ENCODE measurements at regions not wholly inside any gene's neighbourhood (a gene's known extent, or its start where the extent isn't known, plus 50 kb on each side); places are given as distances from the start of the nearest gene placed in this dataset.

DNA sequence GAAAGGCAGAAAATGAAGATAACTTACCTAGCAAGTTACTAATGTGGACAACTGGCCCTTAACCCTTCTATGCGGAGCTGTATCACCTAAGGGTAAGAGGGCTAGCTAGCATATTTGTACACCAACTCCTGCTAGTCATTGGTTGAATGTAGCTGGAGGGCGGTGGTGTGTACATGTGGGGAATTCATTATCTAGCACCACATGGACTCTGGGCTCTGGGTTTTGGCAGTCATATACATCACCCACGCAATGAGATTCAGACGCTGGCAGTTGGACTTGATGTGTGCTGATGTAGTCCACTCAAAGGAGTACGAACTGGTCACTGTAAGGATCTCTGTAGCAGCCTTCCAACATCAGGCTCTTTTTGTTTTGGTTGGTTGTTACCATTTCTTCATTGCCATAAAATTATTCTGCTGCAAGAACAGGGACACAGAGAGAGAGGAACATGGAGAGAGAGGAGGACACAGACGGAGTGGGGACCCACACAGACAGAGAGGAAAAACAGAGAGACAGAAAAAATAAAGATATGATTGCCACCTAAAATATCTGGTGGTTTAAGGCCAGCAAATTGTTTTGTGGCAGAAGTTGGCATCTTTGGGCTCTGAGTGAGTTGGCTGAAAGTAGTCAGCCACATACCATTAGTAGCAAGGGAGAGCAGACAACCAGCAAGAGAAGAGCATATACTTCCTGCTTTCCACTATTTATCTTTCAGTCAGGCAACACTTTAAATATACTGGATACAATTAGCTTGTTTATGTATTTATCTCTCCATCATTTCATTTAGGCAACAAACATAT, 76.7 kb upstream of the MTPN start:
- H3K27ac Mint-ChIP-seq = no peak overlapping the region
- H3K27me3 Mint-ChIP-seq (ENCODE audit: low read depth in 2 of 2) = no peaks in the 10 kb centered on the region

DNA sequence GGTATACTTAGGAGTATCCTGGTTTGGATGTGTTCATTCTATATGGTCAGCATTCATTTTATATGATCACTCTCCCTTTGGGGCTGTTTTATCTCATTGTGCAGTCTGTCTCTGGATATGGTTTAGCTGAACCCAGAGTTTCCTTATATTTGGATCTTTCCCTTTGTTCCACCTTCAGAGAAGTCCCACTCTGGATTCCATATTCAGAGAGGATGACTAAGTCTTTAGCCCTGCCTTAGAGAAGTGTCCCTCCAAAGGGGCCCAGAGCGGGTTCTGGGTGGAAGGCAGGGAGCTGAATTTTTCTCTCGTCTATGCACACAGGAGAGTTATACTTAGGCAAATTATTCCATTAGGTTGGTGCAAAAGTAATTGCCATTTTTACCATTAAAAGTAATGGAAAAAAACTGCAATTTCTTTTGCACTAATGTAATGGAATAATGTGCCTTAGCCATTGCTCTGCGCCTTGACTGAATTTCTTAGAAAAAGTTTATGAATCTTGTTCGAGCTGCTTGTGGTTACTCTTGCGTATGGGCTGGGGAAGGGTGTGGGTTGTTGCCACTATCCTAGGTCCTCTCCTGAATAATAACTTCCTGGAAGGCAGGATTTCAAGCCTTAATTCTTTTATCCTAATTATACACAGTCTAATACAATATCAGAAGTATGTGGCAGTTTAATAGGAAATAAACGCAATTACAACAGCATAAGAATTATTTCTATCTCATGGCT, 74.2 kb upstream of the MTPN start:
- H3K9me3 Mint-ChIP-seq = peaks cover 0 to 2% of the 10 kb centered on the region in 2 donors
- WGBS (ENCODE audit: insufficient coverage) = 91% methylated on average over 6 of the region's 6 CpGs
- H3K4me3 Mint-ChIP-seq = no peak overlapping the region

More for the DNA sequence above, 76.7 kb upstream of the MTPN start:
- H3K27me3 ChIP-seq (ENCODE audit: control insufficient read depth, insufficient read depth, low read length) = no peaks in the 10 kb centered on the region
- no peak overlapping the region for H3K27ac ChIP-seq (ENCODE audit: low read length)
- no peaks in the 10 kb centered on the region for H3K36me3 ChIP-seq (ENCODE audit: control insufficient read depth, insufficient read depth, low read length)
- H3K4me3 ChIP-seq (ENCODE audit: low read length) = no peak overlapping the region
- no peak overlapping the region for H3K4me3 Mint-ChIP-seq
- intact Hi-C loops (cut with micrococcal nuclease) = no loop called here
- no peaks in the 10 kb centered on the region for H3K4me1 ChIP-seq (ENCODE audit: control insufficient read depth, insufficient read depth, low read length)
- no peaks in the 10 kb centered on the region for H3K9me3 ChIP-seq (ENCODE audit: control insufficient read depth, insufficient read depth, low read length)
- H3K36me3 Mint-ChIP-seq = peaks cover 3% of the 10 kb centered on the region
- H3K9me3 Mint-ChIP-seq = no peaks in the 10 kb centered on the region
- TF ChIP-seq, protein P1, sequence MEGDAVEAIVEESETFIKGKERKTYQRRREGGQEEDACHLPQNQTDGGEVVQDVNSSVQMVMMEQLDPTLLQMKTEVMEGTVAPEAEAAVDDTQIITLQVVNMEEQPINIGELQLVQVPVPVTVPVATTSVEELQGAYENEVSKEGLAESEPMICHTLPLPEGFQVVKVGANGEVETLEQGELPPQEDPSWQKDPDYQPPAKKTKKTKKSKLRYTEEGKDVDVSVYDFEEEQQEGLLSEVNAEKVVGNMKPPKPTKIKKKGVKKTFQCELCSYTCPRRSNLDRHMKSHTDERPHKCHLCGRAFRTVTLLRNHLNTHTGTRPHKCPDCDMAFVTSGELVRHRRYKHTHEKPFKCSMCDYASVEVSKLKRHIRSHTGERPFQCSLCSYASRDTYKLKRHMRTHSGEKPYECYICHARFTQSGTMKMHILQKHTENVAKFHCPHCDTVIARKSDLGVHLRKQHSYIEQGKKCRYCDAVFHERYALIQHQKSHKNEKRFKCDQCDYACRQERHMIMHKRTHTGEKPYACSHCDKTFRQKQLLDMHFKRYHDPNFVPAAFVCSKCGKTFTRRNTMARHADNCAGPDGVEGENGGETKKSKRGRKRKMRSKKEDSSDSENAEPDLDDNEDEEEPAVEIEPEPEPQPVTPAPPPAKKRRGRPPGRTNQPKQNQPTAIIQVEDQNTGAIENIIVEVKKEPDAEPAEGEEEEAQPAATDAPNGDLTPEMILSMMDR (IDR thresholded peaks at IDR 0.05) = no peak
- ATAC-seq (no peak), DNase-seq (no peak)
- 95% methylated on average over 6 of the region's 6 CpGs for WGBS (ENCODE audit: insufficient coverage)
- peaks cover 6 to 20% of the 10 kb centered on the region in 2 donors for H3K4me1 Mint-ChIP-seq

DNA sequence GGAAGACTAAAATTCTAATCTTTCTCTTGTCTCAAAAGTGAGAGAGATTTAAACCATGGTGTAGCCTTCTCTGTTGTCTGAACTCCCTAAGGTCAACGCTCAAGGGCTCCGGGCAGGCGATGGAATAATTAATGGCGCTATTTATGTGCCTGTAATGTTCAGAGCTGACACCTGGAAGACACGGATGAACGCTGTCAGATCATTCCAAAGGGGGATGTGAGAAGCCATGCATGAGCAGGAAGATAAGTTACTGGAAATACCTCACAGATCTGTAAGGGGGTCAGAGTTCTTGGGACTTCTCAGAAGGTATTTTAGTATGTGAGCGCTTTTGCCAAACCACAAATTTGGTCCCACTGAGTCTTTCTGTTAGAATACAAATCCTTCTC, 73.3 kb upstream of the MTPN start:
- DNase-seq = no peak
- intact Hi-C loops (cut with micrococcal nuclease) = no loop called here

More for the DNA sequence above, 74.2 kb upstream of the MTPN start:
- Mint-ChIP-seq H3K27ac (no peak overlapping the region), H3K4me1 (peaks cover 6 to 15% of the 10 kb centered on the region in 2 donors), H3K27me3 (ENCODE audit: low read depth in 2 of 2) (no peaks in the 10 kb centered on the region), H3K36me3 (no peaks in the 10 kb centered on the region)
- Histone ChIP-seq H3K27ac (ENCODE audit: low read length) (no peak overlapping the region), H3K4me1 (ENCODE audit: control insufficient read depth, insufficient read depth, low read length) (no peaks in the 10 kb centered on the region), H3K4me3 (ENCODE audit: low read length) (no peak overlapping the region), H3K9me3 (ENCODE audit: control insufficient read depth, insufficient read depth, low read length) (no peaks in the 10 kb centered on the region), H3K27me3 (ENCODE audit: control insufficient read depth, insufficient read depth, low read length) (no peaks in the 10 kb centered on the region), H3K36me3 (ENCODE audit: control insufficient read depth, insufficient read depth, low read length) (no peaks in the 10 kb centered on the region)
- intact Hi-C loops (cut with micrococcal nuclease) = no loop called here
- DNase-seq (no peak), ATAC-seq (no peak)
- TF ChIP-seq, protein P1 (IDR thresholded peaks at IDR 0.05) = no peak

More for the DNA sequence above, 73.3 kb upstream of the MTPN start:
- ATAC-seq = no peak
- TF ChIP-seq, protein P1 (IDR thresholded peaks at IDR 0.05) = no peak
- peaks cover 0 to 2% of the 10 kb centered on the region in 2 donors for H3K9me3 Mint-ChIP-seq
- no peak overlapping the region for H3K27ac ChIP-seq (ENCODE audit: low read length)
- no peak overlapping the region for H3K4me3 Mint-ChIP-seq
- H3K4me1 ChIP-seq (ENCODE audit: control insufficient read depth, insufficient read depth, low read length) = no peaks in the 10 kb centered on the region
- H3K9me3 ChIP-seq (ENCODE audit: control insufficient read depth, insufficient read depth, low read length) = no peaks in the 10 kb centered on the region
- H3K36me3 Mint-ChIP-seq = no peaks in the 10 kb centered on the region
- no peak overlapping the region for H3K27ac Mint-ChIP-seq
- WGBS (ENCODE audit: insufficient coverage) = 96% methylated on average over 6 of the region's 7 CpGs
- no peaks in the 10 kb centered on the region for H3K27me3 ChIP-seq (ENCODE audit: control insufficient read depth, insufficient read depth, low read length)
- H3K27me3 Mint-ChIP-seq (ENCODE audit: low read depth in 2 of 2) = no peaks in the 10 kb centered on the region
- no peaks in the 10 kb centered on the region for H3K36me3 ChIP-seq (ENCODE audit: control insufficient read depth, insufficient read depth, low read length)
- no peak overlapping the region for H3K4me3 ChIP-seq (ENCODE audit: low read length)
- H3K4me1 Mint-ChIP-seq = peaks cover 6 to 15% of the 10 kb centered on the region in 2 donors

Data from natural killer cell (primary cell).